ENCODE measurements at regions not wholly inside any gene's neighbourhood (a gene's known extent, or its start where the extent isn't known, plus 50 kb on each side); places are given as distances from the start of the nearest gene placed in this dataset.

DNA sequence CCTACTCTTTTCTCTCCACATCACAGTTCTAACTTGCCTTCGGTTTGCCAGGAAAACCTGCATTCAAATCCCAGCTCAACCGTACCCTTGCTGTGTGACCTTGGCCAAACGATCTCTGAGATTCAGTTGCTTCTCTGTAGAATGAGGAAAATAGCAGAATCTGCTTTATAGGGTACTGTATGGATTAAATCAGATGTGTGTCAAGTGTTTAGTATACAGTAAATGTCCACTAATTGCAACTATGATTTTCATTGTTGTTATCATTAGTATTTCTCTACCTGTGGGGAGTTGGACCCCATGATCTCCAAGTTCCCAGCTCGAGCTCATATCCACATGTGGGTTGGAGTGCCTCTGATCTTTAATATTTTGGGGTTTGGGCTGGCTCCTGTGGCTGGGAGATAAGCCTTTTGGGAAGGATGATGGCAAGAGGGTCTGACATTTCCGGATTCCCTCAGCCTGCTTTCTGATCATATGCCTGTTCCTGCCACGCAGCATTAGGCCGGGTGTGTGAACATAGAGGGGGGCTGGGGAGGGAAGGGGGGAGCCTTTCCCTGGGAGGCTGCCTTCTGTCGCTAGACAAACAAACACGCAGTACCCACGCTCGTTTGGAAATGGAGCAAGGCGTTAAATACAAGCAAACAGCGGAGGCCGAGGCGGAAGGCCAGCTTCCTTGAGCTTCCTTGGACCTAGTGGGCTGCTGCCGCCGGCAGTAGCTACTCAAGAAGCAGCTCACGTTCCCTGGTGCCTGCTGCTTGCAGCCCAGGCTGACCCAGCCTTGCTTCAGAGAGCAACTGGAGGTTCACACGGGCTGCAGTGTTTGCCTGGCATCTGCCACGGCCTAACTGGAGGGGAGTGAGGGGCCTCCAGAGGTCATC, 213.5 kb upstream of the LHX5 start:
- TF ChIP-seq POLR2A (IDR thresholded peaks at IDR 0.05) = no peak
- TF ChIP-seq, protein P1, sequence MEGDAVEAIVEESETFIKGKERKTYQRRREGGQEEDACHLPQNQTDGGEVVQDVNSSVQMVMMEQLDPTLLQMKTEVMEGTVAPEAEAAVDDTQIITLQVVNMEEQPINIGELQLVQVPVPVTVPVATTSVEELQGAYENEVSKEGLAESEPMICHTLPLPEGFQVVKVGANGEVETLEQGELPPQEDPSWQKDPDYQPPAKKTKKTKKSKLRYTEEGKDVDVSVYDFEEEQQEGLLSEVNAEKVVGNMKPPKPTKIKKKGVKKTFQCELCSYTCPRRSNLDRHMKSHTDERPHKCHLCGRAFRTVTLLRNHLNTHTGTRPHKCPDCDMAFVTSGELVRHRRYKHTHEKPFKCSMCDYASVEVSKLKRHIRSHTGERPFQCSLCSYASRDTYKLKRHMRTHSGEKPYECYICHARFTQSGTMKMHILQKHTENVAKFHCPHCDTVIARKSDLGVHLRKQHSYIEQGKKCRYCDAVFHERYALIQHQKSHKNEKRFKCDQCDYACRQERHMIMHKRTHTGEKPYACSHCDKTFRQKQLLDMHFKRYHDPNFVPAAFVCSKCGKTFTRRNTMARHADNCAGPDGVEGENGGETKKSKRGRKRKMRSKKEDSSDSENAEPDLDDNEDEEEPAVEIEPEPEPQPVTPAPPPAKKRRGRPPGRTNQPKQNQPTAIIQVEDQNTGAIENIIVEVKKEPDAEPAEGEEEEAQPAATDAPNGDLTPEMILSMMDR (IDR thresholded peaks at IDR 0.05) = no peak
